HEK293T (cell line): ENCODE measurements at regions not wholly inside any gene's neighbourhood (a gene's known extent, or its start where the extent isn't known, plus 50 kb on each side); places are given as distances from the start of the nearest gene placed in this dataset.

ENCODE experiments used
- CTCF ChIA-PET: fragments of 350-600 bp; formaldehyde crosslinking; extraction: SDS; loops from one replicate; lab custom pipeline; 2021; ENCODE audit warnings: antibody characterized with exemption, inconsistent platforms; lab: Yijun Ruan, JAX
- POLR2A ChIA-PET: fragments of 350-600 bp; formaldehyde crosslinking; extraction: SDS; loops from one replicate; lab custom pipeline; 2020; ENCODE audit warnings: antibody characterized with exemption, inconsistent platforms; lab: Yijun Ruan, JAX
- DNase-seq: peaks from one replicate; pipeline ENCODE4 v3.0.0; 2012; ENCODE audit warnings: mixed read lengths; ENCODE audit errors: extremely low spot score
- ARNT ChIP-seq: fragments of 450-650 bp; IDR thresholded peaks from 2 replicates; pipeline ENCODE4 v1.6.1; 2017; ENCODE audit warnings: mild to moderate bottlenecking
- BHLHE40 ChIP-seq: fragments of 450-650 bp; IDR thresholded peaks from 2 replicates; pipeline ENCODE4 v1.6.1; 2016; ENCODE audit warnings: mild to moderate bottlenecking, moderate library complexity, borderline replicate concordance
- CTBP1 ChIP-seq: fragments of 450-650 bp; IDR thresholded peaks from 2 replicates; pipeline ENCODE4 v1.6.1; 2016; ENCODE audit warnings: borderline replicate concordance
- ELF4 ChIP-seq: fragments of 450-650 bp; IDR thresholded peaks from 2 replicates; pipeline ENCODE4 v1.6.1; 2017; ENCODE audit warnings: antibody characterized with exemption
- FOXA1 ChIP-seq: fragments of 450-650 bp; IDR thresholded peaks from 2 replicates; pipeline ENCODE4 v1.6.1; 2016; ENCODE audit warnings: mild to moderate bottlenecking
- FOXK2 ChIP-seq: fragments of 450-650 bp; IDR thresholded peaks from 2 replicates; pipeline ENCODE4 v1.6.1; 2016; ENCODE audit warnings: mild to moderate bottlenecking
- FOXM1 ChIP-seq: fragments of 450-650 bp; IDR thresholded peaks from 2 replicates; pipeline ENCODE4 v1.6.1; 2017; ENCODE audit warnings: mild to moderate bottlenecking, borderline replicate concordance
- HDGF ChIP-seq: fragments of 450-650 bp; IDR thresholded peaks from 2 replicates; pipeline ENCODE4 v1.6.1; 2017; ENCODE audit warnings: antibody characterized with exemption, borderline replicate concordance
- L3MBTL2 ChIP-seq: fragments of 450-650 bp; conservative IDR thresholded peaks from 2 replicates; pipeline ENCODE4 v1.6.1; 2016; ENCODE audit warnings: mild to moderate bottlenecking
- LEF1 ChIP-seq: fragments of 450-650 bp; IDR thresholded peaks from 2 replicates; pipeline ENCODE4 v1.6.1; 2017; ENCODE audit warnings: mild to moderate bottlenecking, borderline replicate concordance
- NFRKB ChIP-seq: fragments of 450-650 bp; IDR thresholded peaks from 2 replicates; pipeline ENCODE4 v1.6.1; 2016; ENCODE audit warnings: mild to moderate bottlenecking, moderate library complexity
- SP1 ChIP-seq: fragments of 450-650 bp; IDR thresholded peaks from 2 replicates; pipeline ENCODE4 v1.6.1; 2017
- SUZ12 ChIP-seq: fragments of 450-650 bp; IDR thresholded peaks from 2 replicates; pipeline ENCODE4 v1.6.1; 2016; ENCODE audit warnings: mild to moderate bottlenecking
- TARDBP ChIP-seq: fragments of 450-650 bp; IDR thresholded peaks from 2 replicates; pipeline ENCODE4 v1.6.1; 2016
- ZNF384 ChIP-seq: fragments of 450-650 bp; IDR thresholded peaks from 2 replicates; pipeline ENCODE4 v1.6.1; 2016
- TF ChIP-seq, protein P1 (sequence below): fragments of 450-650 bp; IDR thresholded peaks from 2 replicates; pipeline ENCODE4 v1.6.1; 2016

DNA sequence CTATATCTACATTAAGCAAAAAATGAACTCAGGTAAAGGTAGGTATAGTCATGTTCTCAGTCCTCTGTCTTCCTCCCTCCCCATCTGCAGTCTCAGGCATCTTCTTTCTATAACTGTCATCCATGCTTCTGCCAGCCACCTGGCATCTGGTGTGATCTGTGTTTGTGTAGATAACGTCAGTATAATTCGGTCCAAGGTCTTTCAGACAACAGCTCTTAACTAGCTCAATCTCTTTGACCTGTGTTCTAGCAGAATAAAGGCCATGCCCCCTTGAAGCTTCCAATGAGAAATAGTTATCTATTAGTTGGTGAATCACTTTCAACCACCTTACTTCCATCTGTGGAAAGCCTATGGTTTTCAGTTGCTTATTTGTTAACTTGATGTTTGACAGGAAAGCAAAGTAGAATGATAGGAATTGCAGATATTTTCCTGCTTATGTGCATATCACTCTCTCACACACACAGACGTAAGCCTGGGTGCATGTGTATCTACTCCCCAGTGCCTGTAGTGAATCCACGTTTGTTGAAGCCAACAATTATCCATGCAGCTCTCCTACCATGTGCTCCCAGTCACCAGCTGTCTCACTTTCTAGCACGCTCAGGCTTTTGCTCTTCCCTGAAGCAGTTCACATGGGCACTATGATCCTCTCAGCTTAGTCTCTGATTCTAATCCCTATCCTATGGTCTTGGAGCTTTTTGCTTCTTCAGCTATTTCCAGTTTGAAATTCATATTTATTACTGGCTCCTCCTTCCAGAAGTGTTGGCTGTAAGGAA, 433.7 kb upstream of the MANEA start:
- CTCF ChIA-PET = no interaction called here

DNA sequence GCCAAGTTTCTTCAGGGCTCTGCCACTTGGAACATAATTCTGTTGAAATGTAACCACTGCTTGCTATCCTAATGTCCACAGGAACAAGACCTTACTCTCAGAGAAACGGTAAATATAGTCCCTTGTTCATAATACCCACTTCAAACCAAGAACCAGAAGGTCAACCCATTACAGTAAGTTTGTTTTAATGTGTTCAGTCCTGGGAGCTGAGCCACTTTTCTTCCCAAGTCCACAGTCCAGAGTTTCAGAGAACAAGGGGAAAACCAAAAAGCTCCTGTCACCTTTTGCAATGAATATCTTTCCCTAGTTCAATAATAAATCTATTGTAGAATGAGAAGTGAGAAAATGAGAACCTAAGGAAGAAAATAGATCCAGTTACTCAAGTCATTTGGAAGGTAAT, 431.9 kb upstream of the MANEA start:
- TF ChIP-seq ZNF384 (no peak), FOXK2 (no peak), ARNT (no peak), ELF4 (no peak), FOXA1 (no peak), SP1 (no peak)
- TF ChIP-seq, protein P1, sequence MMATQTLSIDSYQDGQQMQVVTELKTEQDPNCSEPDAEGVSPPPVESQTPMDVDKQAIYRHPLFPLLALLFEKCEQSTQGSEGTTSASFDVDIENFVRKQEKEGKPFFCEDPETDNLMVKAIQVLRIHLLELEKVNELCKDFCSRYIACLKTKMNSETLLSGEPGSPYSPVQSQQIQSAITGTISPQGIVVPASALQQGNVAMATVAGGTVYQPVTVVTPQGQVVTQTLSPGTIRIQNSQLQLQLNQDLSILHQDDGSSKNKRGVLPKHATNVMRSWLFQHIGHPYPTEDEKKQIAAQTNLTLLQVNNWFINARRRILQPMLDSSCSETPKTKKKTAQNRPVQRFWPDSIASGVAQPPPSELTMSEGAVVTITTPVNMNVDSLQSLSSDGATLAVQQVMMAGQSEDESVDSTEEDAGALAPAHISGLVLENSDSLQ = no peak
- CTCF ChIA-PET = no interaction called here
- no peak for DNase-seq
- POLR2A ChIA-PET = no interaction called here

More for the DNA sequence above, 433.7 kb upstream of the MANEA start:
- TF ChIP-seq LEF1 (no peak), ZNF384 (no peak), FOXK2 (no peak), L3MBTL2 (no peak), FOXM1 (no peak), ARNT (no peak), TARDBP (no peak), HDGF (no peak), CTBP1 (no peak), SUZ12 (no peak)
- DNase-seq = no peak
- POLR2A ChIA-PET = no interaction called here

DNA sequence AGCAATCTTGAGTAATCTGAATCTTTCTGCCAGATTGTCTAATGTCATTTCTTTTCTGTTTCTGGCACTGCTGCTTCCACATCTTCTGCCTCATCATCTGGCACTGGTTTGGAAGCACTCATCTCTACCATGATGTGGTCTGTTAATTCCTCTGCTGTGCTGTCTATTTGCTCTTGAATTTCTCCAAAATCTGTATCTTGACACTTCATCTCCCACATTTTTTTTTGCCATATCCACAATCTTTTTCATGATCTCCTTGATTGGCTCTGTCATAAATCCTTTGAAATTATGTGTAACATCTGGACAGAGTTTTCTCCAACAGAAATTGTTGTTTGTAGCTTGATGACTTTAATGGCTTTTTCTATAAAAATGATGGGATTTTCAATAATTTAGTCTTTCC, 417.8 kb upstream of the MANEA start:
- CTCF ChIA-PET = no interaction called here
- POLR2A ChIA-PET = no interaction called here
- TF ChIP-seq TARDBP (no peak), L3MBTL2 (no peak), HDGF (no peak), ARNT (no peak), FOXM1 (no peak), CTBP1 (no peak), NFRKB (no peak), SUZ12 (no peak), FOXK2 (no peak), ZNF384 (no peak), LEF1 (no peak), BHLHE40 (no peak), SP1 (no peak), FOXA1 (no peak)
- TF ChIP-seq, protein P1 = no peak
- DNase-seq = no peak

DNA sequence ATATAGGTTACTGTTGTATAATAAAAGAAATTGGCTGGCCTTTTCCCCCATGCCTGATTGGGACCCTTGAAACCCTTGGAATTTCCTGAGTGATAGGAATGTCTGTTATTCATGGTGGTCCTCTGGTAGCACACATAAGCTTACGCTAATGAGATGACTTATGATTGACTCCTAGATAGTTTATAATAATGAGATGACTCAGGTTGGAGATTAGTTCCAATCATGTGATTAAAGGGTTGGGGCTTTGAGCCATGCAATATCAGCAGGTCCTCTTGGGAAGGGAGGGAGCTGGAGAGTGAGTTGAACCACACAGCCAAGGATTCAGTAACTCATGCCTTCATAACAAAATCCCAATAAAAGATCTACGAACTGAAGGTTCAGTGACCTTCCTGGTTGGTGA, 407.6 kb upstream of the MANEA start:
- TF ChIP-seq SP1 (no peak), ZNF384 (no peak), HDGF (no peak), LEF1 (no peak), FOXM1 (no peak), SUZ12 (no peak), FOXA1 (no peak), FOXK2 (no peak), L3MBTL2 (no peak), NFRKB (no peak), ARNT (no peak), BHLHE40 (no peak), ELF4 (no peak), CTBP1 (no peak)
- TF ChIP-seq, protein P1 = no peak
- ChIA-PET CTCF (interaction anchor here (1.4 kb wide), 1 partner anchor 33 kb away, joined by 4 read pairs; no protein-coding TSS in a partner anchor), POLR2A (no interaction called here)
- no peak for DNase-seq

DNA sequence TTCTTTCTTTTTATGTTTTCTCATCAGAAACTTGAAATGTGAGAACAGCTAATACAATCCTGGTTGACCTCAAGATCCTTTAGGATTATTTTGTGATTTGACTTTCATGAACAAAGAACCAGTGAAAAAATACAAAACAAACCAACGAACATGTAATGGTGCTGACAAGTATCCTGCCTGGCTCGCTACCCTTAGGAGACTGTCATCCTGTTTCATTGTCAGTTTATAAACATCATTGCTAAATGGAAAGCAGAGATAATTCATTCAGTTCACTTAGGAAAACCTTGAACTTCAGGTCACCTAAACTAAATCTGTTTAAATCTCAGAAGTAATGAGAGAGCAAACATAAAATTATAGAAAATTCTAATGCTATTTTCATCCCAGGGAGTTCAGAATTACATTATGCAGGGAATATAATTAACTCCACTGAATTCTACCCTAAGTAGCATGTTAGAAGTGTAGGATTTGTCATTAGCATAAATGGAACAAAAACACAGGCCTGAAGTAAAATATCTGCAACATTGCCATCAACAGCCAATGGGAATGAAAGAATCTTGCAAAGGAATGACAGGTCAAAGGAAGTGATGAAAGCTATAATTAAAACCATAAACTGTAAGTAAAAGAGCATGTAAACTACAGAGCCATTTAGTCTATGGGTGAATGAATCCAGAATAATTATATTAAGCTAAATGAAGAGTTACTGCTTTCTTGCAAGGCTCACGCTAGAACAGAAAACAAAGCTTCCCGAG, 401.2 kb upstream of the MANEA start:
- CTCF ChIA-PET = no interaction called here
- no peak for DNase-seq
- no peak for TF ChIP-seq ZNF384
- TF ChIP-seq, protein P1 = no peak
- no peak for TF ChIP-seq NFRKB
- no peak for TF ChIP-seq L3MBTL2
- TF ChIP-seq ELF4 = no peak
- no peak for TF ChIP-seq FOXA1
- no peak for TF ChIP-seq CTBP1
- no peak for TF ChIP-seq TARDBP
- no peak for TF ChIP-seq FOXM1
- TF ChIP-seq FOXK2 = no peak
- TF ChIP-seq LEF1 = no peak
- no peak for TF ChIP-seq ARNT
- TF ChIP-seq SUZ12 = no peak

More for the DNA sequence above, 401.2 kb upstream of the MANEA start:
- POLR2A ChIA-PET = no interaction called here
